Endothelial cell of umbilical vein (primary cell): ENCODE measurements at regions not wholly inside any gene's neighbourhood (a gene's known extent, or its start where the extent isn't known, plus 50 kb on each side); places are given as distances from the start of the nearest gene placed in this dataset.

Source experiments
- BruUV-seq: library from RNA; stranded (reverse); fragments of 400-500 nt; replicated peaks from 2 replicates; lab custom pipeline; 2021; lab: Mats Ljungman, UMichigan
- CTCF ChIA-PET: fragments of 300-600, 350-600 bp; sonication (Branson Sonifier 250); formaldehyde crosslinking; loops from one replicate; lab custom pipeline; 2021; ENCODE audit warnings: antibody characterized with exemption, inconsistent platforms; lab: Charles Lee
- POLR2A ChIA-PET: fragments of 300-600, 350-600 bp; sonication (Branson Sonifier 250); formaldehyde crosslinking; loops from one replicate; lab custom pipeline; 2021; ENCODE audit warnings: antibody characterized with exemption, inconsistent platforms; lab: Charles Lee
- DNase-seq: peaks from one replicate; pipeline ENCODE4 v3.0.0-alpha.2; 2011; ENCODE audit warnings: low read depth, low spot score
- FAIRE-seq: peaks from 2 replicates; lab custom pipeline; 2011; peaks lifted over from hg19 to GRCh38; lab: Jason Lieb, UNC
- H2AFZ ChIP-seq: 2 replicates; pipeline ENCODE4 v1.6.0; 2012; ENCODE audit warnings: low read depth, low read length, control low read depth, inconsistent platforms
- H3K27ac ChIP-seq: 2 replicates; pipeline ENCODE4 v1.5.1; 2011; ENCODE audit warnings: low read depth, mild to moderate bottlenecking, control low read depth, low read length, moderate library complexity; ENCODE audit not compliant: insufficient read depth
- H3K27me3 ChIP-seq, 2 experiments: 2 replicates each; pipeline versions ENCODE4 v1.6.0 to v1.6.1; 2011; ENCODE audit warnings: low read length in 2 of 2, mixed read lengths in 1 of 2; ENCODE audit not compliant: control insufficient read depth in 2 of 2, insufficient read depth in 2 of 2
- H3K36me3 ChIP-seq, 2 experiments: 2 replicates in 1 of 2; 3 replicates in 1 of 2; pipeline ENCODE4 v1.5.1; 2011; ENCODE audit warnings: low read length in 2 of 2, mild to moderate bottlenecking in 1 of 2, moderate library complexity in 1 of 2; ENCODE audit not compliant: control insufficient read depth in 2 of 2, insufficient read depth in 2 of 2; ENCODE audit errors: extremely low read depth in 1 of 2
- H3K4me1 ChIP-seq: 3 replicates; pipeline ENCODE4 v1.5.1; 2011; ENCODE audit warnings: mild to moderate bottlenecking, low read length; ENCODE audit not compliant: control insufficient read depth, insufficient read depth; ENCODE audit errors: extremely low read depth
- H3K4me2 ChIP-seq: 2 replicates; pipeline ENCODE4 v1.6.1; 2011; ENCODE audit warnings: low read length, control low read depth, mixed read lengths; ENCODE audit not compliant: insufficient read depth
- H3K4me3 ChIP-seq, 3 experiments: fragments of 200-600 bp in 1 of 3; sonication (generic), shearing (Covaris generic) in 1 of 3; replicated peaks in 1 of 3; 2 replicates each; pipeline ENCODE4 v1.5.1; 2011 to 2016; ENCODE audit warnings: control low read depth in 3 of 3, low read length in 3 of 3, mild to moderate bottlenecking in 2 of 3, inconsistent platforms in 1 of 3, low read depth in 1 of 3, moderate library complexity in 1 of 3; ENCODE audit not compliant: insufficient read depth in 1 of 3
- H3K79me2 ChIP-seq: 2 replicates; pipeline ENCODE4 v1.6.0; 2012; ENCODE audit warnings: low read length, inconsistent platforms; ENCODE audit not compliant: control insufficient read depth, insufficient read depth
- H3K9ac ChIP-seq: replicated peaks from 2 replicates; pipeline ENCODE3; 2011; ENCODE audit warnings: low read length, control low read depth; ENCODE audit not compliant: insufficient read depth; ENCODE audit errors: extremely low read depth
- H3K9me1 ChIP-seq: replicated peaks from 3 replicates; pipeline ENCODE4 v1.6.0; 2011; ENCODE audit warnings: mild to moderate bottlenecking, low read length; ENCODE audit not compliant: control insufficient read depth, insufficient read depth; ENCODE audit errors: extremely low read depth
- H3K9me3 ChIP-seq: replicated peaks from 2 replicates; pipeline ENCODE4 v1.5.1; 2012; ENCODE audit warnings: low read length, inconsistent platforms; ENCODE audit not compliant: control insufficient read depth, insufficient read depth
- H4K20me1 ChIP-seq: replicated peaks from 2 replicates; pipeline ENCODE3; 2011; ENCODE audit warnings: mild to moderate bottlenecking, low read length; ENCODE audit not compliant: control insufficient read depth, insufficient read depth; ENCODE audit errors: extremely low read depth
- EZH2 ChIP-seq: IDR thresholded peaks from 2 replicates; pipeline ENCODE4 v1.6.1; 2012; ENCODE audit warnings: borderline replicate concordance, low read depth, mild to moderate bottlenecking, moderate library complexity, low read length, inconsistent platforms; ENCODE audit not compliant: severe bottlenecking
- FOS ChIP-seq: IDR thresholded peaks from 2 replicates; pipeline ENCODE4 v1.6.1; 2011; ENCODE audit warnings: mild to moderate bottlenecking, low read length, moderate library complexity, borderline replicate concordance; ENCODE audit not compliant: insufficient read depth
- GATA2 ChIP-seq: IDR thresholded peaks from 2 replicates; pipeline ENCODE4 v1.7.0; 2011; ENCODE audit warnings: low read depth, mild to moderate bottlenecking, moderate library complexity, mixed read lengths, low read length; ENCODE audit not compliant: insufficient read length, insufficient read depth
- JUN ChIP-seq: IDR thresholded peaks from 2 replicates; pipeline ENCODE4 v1.6.1; 2011; ENCODE audit warnings: borderline replicate concordance, low read depth; ENCODE audit not compliant: insufficient read length, insufficient read depth
- MYC ChIP-seq: IDR thresholded peaks from one replicate; pipeline ENCODE4 v1.6.1; 2011; ENCODE audit warnings: mild to moderate bottlenecking, low read depth, low read length
- POLR2A ChIP-seq: IDR thresholded peaks from 2 replicates; pipeline ENCODE4 v1.6.1; 2012; ENCODE audit warnings: low read depth, mild to moderate bottlenecking, control low read depth, low read length
- POLR2AphosphoS5 ChIP-seq: IDR thresholded peaks from 2 replicates; pipeline ENCODE4 v1.6.1; 2012; ENCODE audit warnings: low read depth, mild to moderate bottlenecking, control low read depth, low read length, moderate library complexity; ENCODE audit not compliant: insufficient read depth
- dilution Hi-C: fragments of 300-500 bp; cut with MboI; formaldehyde crosslinking; loops from one replicate; pipeline ENCODE4 v1.15.0; 2019; ENCODE audit warnings: low sequenced_read_pairs; ENCODE audit not compliant: extremely low pct_ligation_motif_present
- intact Hi-C: fragments of 100-400 bp; cut with micrococcal nuclease; formaldehyde crosslinking; loops from one replicate; pipeline ENCODE4 v1.10.0; 2022
- TF ChIP-seq, protein P1 (sequence below), 2 donors: IDR thresholded peaks; 1 replicate in 1 of 2; 2 replicates in 1 of 2; pipeline ENCODE4 v1.5.1; 2011; ENCODE audit warnings: low read length in 2 of 2, mild to moderate bottlenecking in 2 of 2, moderate library complexity in 2 of 2, control low read depth in 1 of 2, inconsistent platforms in 1 of 2, low read depth in 1 of 2; ENCODE audit not compliant: insufficient read depth in 1 of 2; ENCODE audit errors: extremely low read depth in 1 of 2
- TF ChIP-seq, protein P2 (sequence below): IDR thresholded peaks from 2 replicates; pipeline ENCODE4 v1.6.1; 2011; ENCODE audit not compliant: insufficient read depth, insufficient read length

DNA sequence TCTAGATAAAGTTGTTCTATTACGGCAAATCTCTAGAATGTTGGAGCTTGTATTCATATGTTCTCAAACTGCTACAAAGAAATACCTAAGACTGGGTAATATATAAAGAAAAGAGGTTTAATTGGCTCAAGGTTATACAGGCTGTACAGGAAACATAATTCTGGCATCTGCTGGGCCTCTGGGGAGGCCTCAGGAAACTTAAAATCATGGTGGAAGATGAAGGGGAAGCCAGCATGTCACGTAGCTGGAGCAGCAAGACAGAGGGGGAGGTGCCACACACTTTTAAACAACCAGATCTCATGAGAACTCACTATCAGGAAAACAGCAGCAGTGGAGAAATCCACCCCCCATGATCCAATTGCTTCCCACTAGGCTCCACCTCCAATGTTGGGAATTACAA, 390.4 kb upstream of the ADGRL4 start:
- no peak overlapping the region for H3K4me3 ChIP-seq
- no peaks in the 10 kb centered on the region for H3K9me1 ChIP-seq
- no peak for DNase-seq
- TF ChIP-seq POLR2AphosphoS5 = no peak
- TF ChIP-seq EZH2 = no peak
- no peak for TF ChIP-seq POLR2A
- no peak for TF ChIP-seq GATA2
- TF ChIP-seq, protein P1, sequence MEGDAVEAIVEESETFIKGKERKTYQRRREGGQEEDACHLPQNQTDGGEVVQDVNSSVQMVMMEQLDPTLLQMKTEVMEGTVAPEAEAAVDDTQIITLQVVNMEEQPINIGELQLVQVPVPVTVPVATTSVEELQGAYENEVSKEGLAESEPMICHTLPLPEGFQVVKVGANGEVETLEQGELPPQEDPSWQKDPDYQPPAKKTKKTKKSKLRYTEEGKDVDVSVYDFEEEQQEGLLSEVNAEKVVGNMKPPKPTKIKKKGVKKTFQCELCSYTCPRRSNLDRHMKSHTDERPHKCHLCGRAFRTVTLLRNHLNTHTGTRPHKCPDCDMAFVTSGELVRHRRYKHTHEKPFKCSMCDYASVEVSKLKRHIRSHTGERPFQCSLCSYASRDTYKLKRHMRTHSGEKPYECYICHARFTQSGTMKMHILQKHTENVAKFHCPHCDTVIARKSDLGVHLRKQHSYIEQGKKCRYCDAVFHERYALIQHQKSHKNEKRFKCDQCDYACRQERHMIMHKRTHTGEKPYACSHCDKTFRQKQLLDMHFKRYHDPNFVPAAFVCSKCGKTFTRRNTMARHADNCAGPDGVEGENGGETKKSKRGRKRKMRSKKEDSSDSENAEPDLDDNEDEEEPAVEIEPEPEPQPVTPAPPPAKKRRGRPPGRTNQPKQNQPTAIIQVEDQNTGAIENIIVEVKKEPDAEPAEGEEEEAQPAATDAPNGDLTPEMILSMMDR (IDR thresholded peaks at IDR 0.05; ENCODE audit: extremely low read depth in 1 of 2, insufficient read depth in 1 of 2, low read depth in 1 of 2, low read length in 2 of 2) = no peak
- no peak for TF ChIP-seq JUN
- no peak for TF ChIP-seq MYC
- no peak for TF ChIP-seq FOS
- TF ChIP-seq, protein P2, sequence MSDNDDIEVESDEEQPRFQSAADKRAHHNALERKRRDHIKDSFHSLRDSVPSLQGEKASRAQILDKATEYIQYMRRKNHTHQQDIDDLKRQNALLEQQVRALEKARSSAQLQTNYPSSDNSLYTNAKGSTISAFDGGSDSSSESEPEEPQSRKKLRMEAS = no peak
- H4K20me1 ChIP-seq = no peaks in the 10 kb centered on the region
- no peaks in the 10 kb centered on the region for H3K4me1 ChIP-seq
- intact Hi-C loops (no loop called here), dilution Hi-C loops (no loop called here)
- H3K9ac ChIP-seq = no peak overlapping the region
- H3K79me2 ChIP-seq = no peaks in the 10 kb centered on the region
- FAIRE-seq = no peak
- no peak overlapping the region for H3K4me2 ChIP-seq
- no peaks in the 10 kb centered on the region for H3K36me3 ChIP-seq
- BruUV-seq = no TSS peak
- H2AFZ ChIP-seq = no peak overlapping the region
- no peak overlapping the region for H3K27ac ChIP-seq
- H3K9me3 ChIP-seq = no peaks in the 10 kb centered on the region
- H3K27me3 ChIP-seq = no peaks in the 10 kb centered on the region
- CTCF ChIA-PET = no interaction called here
- POLR2A ChIA-PET = no interaction called here
